PC-9 (cell line): ENCODE measurements at regions not wholly inside any gene's neighbourhood (a gene's known extent, or its start where the extent isn't known, plus 50 kb on each side); places are given as distances from the start of the nearest gene placed in this dataset.

Experiments
- BruUV-seq: library from RNA; stranded (reverse); fragments of 400-500 nt; replicated peaks from 2 replicates; lab custom pipeline; 2021; lab: Mats Ljungman, UMichigan
- CTCF ChIA-PET: fragments of 300-600 bp; sonication (Branson Sonifier 250); formaldehyde crosslinking; loops from one replicate; lab custom pipeline; 2022; ENCODE audit warnings: antibody characterized with exemption; lab: Charles Lee
- POLR2A ChIA-PET: fragments of 300-600 bp; sonication (Branson Sonifier 250); formaldehyde crosslinking; loops from one replicate; lab custom pipeline; 2022; ENCODE audit warnings: antibody characterized with exemption; ENCODE audit not compliant: unreplicated experiment; lab: Charles Lee
- DNase-seq, 2 experiments: peaks; one replicate each; pipeline versions ENCODE4 v3.0.0 to v3.0.0-alpha.2; 2015 to 2022; ENCODE audit warnings: mixed read lengths in 1 of 2
- H2AFZ ChIP-seq: fragments of 200-600 bp; sonication (generic); 2 replicates; pipeline ENCODE4 v1.8.1; 2017; ENCODE audit warnings: antibody characterized with exemption
- H3F3A ChIP-seq: fragments of 200-600 bp; sonication (generic); 2 replicates; pipeline ENCODE4 v1.8.1; 2017; ENCODE audit warnings: antibody characterized with exemption, mild to moderate bottlenecking, low read depth; ENCODE audit not compliant: insufficient read depth
- H3K27ac ChIP-seq: fragments of 200-600 bp; sonication (generic); 2 replicates; pipeline ENCODE4 v1.6.1; 2016; ENCODE audit warnings: mixed run types
- H3K27me3 ChIP-seq: fragments of 200-600 bp; sonication (generic); 2 replicates; pipeline ENCODE4 v1.6.1; 2016; ENCODE audit warnings: low read depth, mixed run types; ENCODE audit not compliant: insufficient read depth
- H3K36me3 ChIP-seq: fragments of 200-600 bp; sonication (generic); 2 replicates; pipeline ENCODE4 v1.6.1; 2016; ENCODE audit warnings: low read depth, mixed run types
- H3K4me1 ChIP-seq: fragments of 200-600 bp; sonication (generic); replicated peaks from 2 replicates; pipeline ENCODE4 v1.6.1; 2016; ENCODE audit warnings: mixed run types; ENCODE audit not compliant: insufficient read depth
- H3K4me2 ChIP-seq: fragments of 200-600 bp; sonication (generic); 2 replicates; pipeline ENCODE4 v1.6.1; 2017; ENCODE audit warnings: mixed run types
- H3K4me3 ChIP-seq: fragments of 200-600 bp; sonication (generic); 2 replicates; pipeline ENCODE4 v1.6.1; 2016; ENCODE audit warnings: mixed run types
- H3K79me2 ChIP-seq: fragments of 200-600 bp; sonication (generic); 2 replicates; pipeline ENCODE4 v1.6.1; 2017; ENCODE audit warnings: low read depth, mixed run types
- H3K9me2 ChIP-seq: fragments of 200-600 bp; sonication (generic); 2 replicates; pipeline ENCODE4 v1.8.1; 2017; ENCODE audit warnings: mild to moderate bottlenecking; ENCODE audit not compliant: insufficient read depth
- H3K9me3 ChIP-seq: fragments of 200-600 bp; sonication (generic); 2 replicates; pipeline ENCODE4 v1.8.1; 2016; ENCODE audit warnings: low read depth; ENCODE audit not compliant: insufficient read depth
- H4K20me1 ChIP-seq: fragments of 200-600 bp; sonication (generic); 2 replicates; pipeline ENCODE4 v1.8.1; 2017; ENCODE audit not compliant: insufficient read depth
- CTCF ChIP-seq: fragments of 200-600 bp; sonication (generic); conservative IDR thresholded peaks from 2 replicates; pipeline ENCODE4 v1.6.1; 2017; ENCODE audit warnings: mixed run types, antibody characterized with exemption, mild to moderate bottlenecking, moderate library complexity
- EZH2 ChIP-seq: fragments of 200-600 bp; sonication (generic); IDR thresholded peaks from 2 replicates; pipeline ENCODE4 v1.8.0; 2017; ENCODE audit warnings: antibody characterized with exemption, low read depth
- intact Hi-C: fragments of 100-400 bp; cut with micrococcal nuclease; formaldehyde crosslinking; loops from one replicate; pipeline ENCODE4 v1.10.0; 2022; ENCODE audit not compliant: unreplicated experiment

DNA sequence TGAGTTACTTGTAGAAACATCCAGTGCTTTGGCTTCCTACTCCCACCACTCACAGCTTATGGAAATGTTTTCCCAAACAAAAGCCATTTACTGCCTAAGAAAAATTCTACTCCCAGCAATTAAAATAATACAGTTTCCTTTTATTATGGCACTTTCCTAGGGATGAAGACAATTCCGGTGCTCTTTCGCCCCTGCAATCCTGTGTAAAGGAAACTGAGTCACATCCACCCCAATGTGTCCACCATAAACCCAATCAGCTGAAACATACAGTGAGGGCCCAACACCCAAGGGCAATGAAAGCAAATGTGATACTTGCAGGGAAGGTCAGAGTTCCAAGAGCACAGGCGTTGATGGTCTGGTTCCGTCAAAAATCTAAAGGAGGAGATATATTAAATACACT, 62.0 kb upstream of the ST3GAL5 start:
- POLR2A ChIA-PET, result no interaction called here
- H3K4me2 ChIP-seq, result no peak overlapping the region
- H3K27ac ChIP-seq, result no peak overlapping the region
- H3K9me2 ChIP-seq, result no peaks in the 10 kb centered on the region
- H2AFZ ChIP-seq, result no peak overlapping the region
- H3K9me3 ChIP-seq, result no peaks in the 10 kb centered on the region; the same call in 1 of the 2 replicates
- no peaks in the 10 kb centered on the region for H3K27me3 ChIP-seq
- H3K36me3 ChIP-seq, result no peaks in the 10 kb centered on the region
- TF ChIP-seq CTCF (no peak), EZH2 (no peak)
- H3K79me2 ChIP-seq, result no peaks in the 10 kb centered on the region
- H3K4me1 ChIP-seq, result peaks cover 13% of the 10 kb centered on the region
- no peaks in the 10 kb centered on the region for H4K20me1 ChIP-seq
- CTCF ChIA-PET, result no interaction called here
- no peak overlapping the region for H3K4me3 ChIP-seq
- intact Hi-C loops, result no loop called here
- no peak for DNase-seq
- BruUV-seq, result no TSS peak
- no peaks in the 10 kb centered on the region for H3F3A ChIP-seq

GRCh38 chr2:85949280-85949679, 60.5 kb upstream of the ST3GAL5 start:
- no peak overlapping the region for H3K27ac ChIP-seq
- no TSS peak for BruUV-seq
- no peaks in the 10 kb centered on the region for H4K20me1 ChIP-seq
- DNase-seq, result no peak
- no peak overlapping the region for H2AFZ ChIP-seq
- CTCF ChIA-PET, result no interaction called here
- H3K9me2 ChIP-seq, result no peaks in the 10 kb centered on the region
- no peaks in the 10 kb centered on the region for H3F3A ChIP-seq
- no peak overlapping the region for H3K4me3 ChIP-seq
- intact Hi-C loops, result no loop called here
- H3K4me2 ChIP-seq, result no peak overlapping the region
- no peaks in the 10 kb centered on the region; the same call in 1 of the 2 replicates for H3K9me3 ChIP-seq
- H3K4me1 ChIP-seq, result no peaks in the 10 kb centered on the region
- H3K36me3 ChIP-seq, result no peaks in the 10 kb centered on the region
- H3K79me2 ChIP-seq, result no peaks in the 10 kb centered on the region
- no peak for TF ChIP-seq EZH2
- TF ChIP-seq CTCF, result no peak
- POLR2A ChIA-PET, result interaction anchor here (0.7 kb wide), 1 partner anchor 94 kb away, joined by 3 read pairs; no protein-coding TSS in a partner anchor
- no peaks in the 10 kb centered on the region for H3K27me3 ChIP-seq

DNA sequence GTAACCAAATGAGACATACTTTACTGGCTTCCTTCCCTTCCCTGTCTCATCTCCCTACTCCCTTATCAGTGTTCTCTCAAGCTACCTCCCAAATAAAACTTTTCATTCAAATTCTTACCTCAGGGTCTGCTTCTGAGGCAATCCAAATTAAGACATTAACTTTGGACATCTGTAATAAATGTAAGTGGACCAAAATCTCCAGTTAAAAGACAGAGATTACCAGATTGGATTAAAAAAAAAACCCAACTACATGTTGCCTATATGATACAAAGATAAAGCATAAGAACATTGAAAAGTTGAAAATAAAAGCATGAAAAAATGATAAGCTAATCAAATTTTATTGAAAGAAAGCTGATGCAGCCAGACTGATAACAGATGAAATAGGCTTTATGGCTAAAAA, 58.8 kb upstream of the ST3GAL5 start:
- no peaks in the 10 kb centered on the region for H3K27me3 ChIP-seq
- ChIA-PET POLR2A (no interaction called here), CTCF (no interaction called here)
- no peaks in the 10 kb centered on the region for H3K4me1 ChIP-seq
- no peak overlapping the region for H3K27ac ChIP-seq
- TF ChIP-seq EZH2, result no peak
- no peak for TF ChIP-seq CTCF
- no peak overlapping the region for H3K4me3 ChIP-seq
- no peak for DNase-seq
- H3K9me2 ChIP-seq, result no peaks in the 10 kb centered on the region
- peaks cover 2% of the 10 kb centered on the region; the same call in 1 of the 2 replicates for H3K9me3 ChIP-seq
- no peaks in the 10 kb centered on the region for H4K20me1 ChIP-seq
- no peaks in the 10 kb centered on the region for H3K36me3 ChIP-seq
- no TSS peak for BruUV-seq
- intact Hi-C loops, result no loop called here
- H3F3A ChIP-seq, result no peaks in the 10 kb centered on the region
- no peak overlapping the region for H2AFZ ChIP-seq
- H3K79me2 ChIP-seq, result no peaks in the 10 kb centered on the region
- H3K4me2 ChIP-seq, result no peak overlapping the region
